ENCODE measurements at regions not wholly inside any gene's neighbourhood (a gene's known extent, or its start where the extent isn't known, plus 50 kb on each side); places are given as distances from the start of the nearest gene placed in this dataset.
"Not testable (repeated sequence)": the region's sequence is repeated elsewhere in the genome, so short reads cannot be mapped to it uniquely, and the experiment has no call there.

- no peak for DNase-seq (ENCODE audit: low read depth, low spot score)
Observed at GRCh38 chr20:40930561-40930960, 98.1 kb upstream of the TOP1 start.

- no peak for DNase-seq (ENCODE audit: low read depth, low spot score)
Observed at GRCh38 chr20:40931410-40932044, 97.1 kb upstream of the TOP1 start.

- DNase-seq (ENCODE audit: low read depth, low spot score): no peak
Observed at GRCh38 chr20:40932436-40932835, 96.2 kb upstream of the TOP1 start.

- no peak for DNase-seq (ENCODE audit: low read depth, low spot score)
Observed at GRCh38 chr20:40933758-40934157, 94.9 kb upstream of the TOP1 start.

- no peak for DNase-seq (ENCODE audit: low read depth, low spot score)
Observed at GRCh38 chr20:40938020-40938419, 90.6 kb upstream of the TOP1 start.

GRCh38 chr20:40939667-40940066 is 89.0 kb upstream of the TOP1 start:
- no peak for DNase-seq (ENCODE audit: low read depth, low spot score)

GRCh38 chr20:40941133-40941610 is 87.5 kb upstream of the TOP1 start:
- no peak for DNase-seq (ENCODE audit: low read depth, low spot score)

- DNase-seq (ENCODE audit: low read depth, low spot score): no peak
Observed at GRCh38 chr20:40942006-40942405, 86.6 kb upstream of the TOP1 start.

- DNase-seq (ENCODE audit: low read depth, low spot score): no peak
Observed at GRCh38 chr20:40942775-40943174, 85.8 kb upstream of the TOP1 start.

GRCh38 chr20:40943591-40943990 is 85.0 kb upstream of the TOP1 start:
- DNase-seq (ENCODE audit: low read depth, low spot score): no peak

- no peak for DNase-seq (ENCODE audit: low read depth, low spot score)
Observed at GRCh38 chr20:40945189-40945588, 83.4 kb upstream of the TOP1 start.

GRCh38 chr20:40945754-40946450 is 82.7 kb upstream of the TOP1 start:
- peak; percentile 37 for DNase-seq (ENCODE audit: low read depth, low spot score)

GRCh38 chr20:40946451-40946850 is 82.2 kb upstream of the TOP1 start:
- DNase-seq (ENCODE audit: low read depth, low spot score): no peak

GRCh38 chr20:40948465-40949267 is 80.0 kb upstream of the TOP1 start:
- DNase-seq (ENCODE audit: low read depth, low spot score): no peak

GRCh38 chr20:40949346-40949745 is 79.3 kb upstream of the TOP1 start:
- DNase-seq (ENCODE audit: low read depth, low spot score): no peak

GRCh38 chr20:40952136-40952535 is 76.5 kb upstream of the TOP1 start:
- no peak for DNase-seq (ENCODE audit: low read depth, low spot score)

GRCh38 chr20:40953416-40953815 is 75.2 kb upstream of the TOP1 start:
- no peak for DNase-seq (ENCODE audit: low read depth, low spot score)

GRCh38 chr20:40953856-40954255 is 74.8 kb upstream of the TOP1 start:
- peak; percentile 65 for DNase-seq (ENCODE audit: low read depth, low spot score)

GRCh38 chr20:40954521-40955165 is 74.0 kb upstream of the TOP1 start:
- DNase-seq (ENCODE audit: low read depth, low spot score): no peak

GRCh38 chr20:40955326-40955725 is 73.3 kb upstream of the TOP1 start:
- no peak for DNase-seq (ENCODE audit: low read depth, low spot score)

GRCh38 chr20:40955826-40956225 is 72.8 kb upstream of the TOP1 start:
- DNase-seq (ENCODE audit: low read depth, low spot score): not testable (repeated sequence)
